Stimulated activated CD4-positive, alpha-beta T cell treated with anti-CD3 and anti-CD28 coated beads, Interleukin-12 subunit alpha, Interleukin-12 subunit beta, amount 100 ng/mL, for 24 hours (primary cell): ENCODE measurements at regions not wholly inside any gene's neighbourhood (a gene's known extent, or its start where the extent isn't known, plus 50 kb on each side); places are given as distances from the start of the nearest gene placed in this dataset.

Experiments
- DNase-seq, 2 experiments: peaks; one replicate each; pipeline ENCODE4 v3.0.0-alpha.2; 2020; ENCODE audit warnings: low read depth in 2 of 2

DNA sequence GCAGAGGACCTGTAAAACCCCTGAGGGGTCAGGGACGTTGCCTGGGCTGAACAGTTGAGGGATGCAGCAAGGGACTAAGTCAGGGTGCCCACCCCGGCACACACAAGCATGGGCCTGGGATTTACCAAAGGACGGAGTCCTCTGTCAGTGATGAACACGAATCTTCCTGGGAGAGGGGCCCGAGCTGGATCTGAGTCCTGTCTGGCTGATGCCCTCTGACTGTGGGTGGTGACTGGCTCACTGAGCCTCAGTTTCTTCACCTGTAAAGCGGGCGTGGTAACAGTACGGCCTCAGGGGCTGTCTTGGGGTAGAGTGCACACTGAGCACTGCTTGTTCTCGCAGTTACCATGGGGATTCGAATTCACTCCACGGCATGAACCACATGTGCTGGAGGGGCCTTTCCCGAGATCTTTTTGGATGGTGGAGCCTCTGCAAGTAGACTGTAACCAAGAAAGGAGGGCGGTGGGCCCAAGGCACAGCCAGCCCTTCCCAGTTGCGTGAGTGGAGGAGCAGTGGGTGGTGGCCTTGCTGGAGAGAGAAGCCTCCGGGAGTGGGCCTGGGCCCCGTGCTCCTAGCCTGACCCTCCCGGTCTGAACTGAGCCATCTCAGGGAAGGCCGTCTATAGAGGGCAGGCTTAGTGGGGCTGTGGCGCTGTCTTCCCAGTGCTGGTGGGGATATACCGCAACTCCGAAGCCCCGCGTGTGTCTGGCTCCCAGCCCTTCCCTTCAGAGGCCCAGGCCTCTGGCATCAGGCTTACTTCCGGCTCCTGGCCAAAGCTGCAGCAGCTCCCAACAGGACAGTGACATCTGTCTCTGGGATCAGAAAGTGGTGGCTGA is 130.8 kb upstream of the HS6ST1 start:
- no peak for DNase-seq

DNA sequence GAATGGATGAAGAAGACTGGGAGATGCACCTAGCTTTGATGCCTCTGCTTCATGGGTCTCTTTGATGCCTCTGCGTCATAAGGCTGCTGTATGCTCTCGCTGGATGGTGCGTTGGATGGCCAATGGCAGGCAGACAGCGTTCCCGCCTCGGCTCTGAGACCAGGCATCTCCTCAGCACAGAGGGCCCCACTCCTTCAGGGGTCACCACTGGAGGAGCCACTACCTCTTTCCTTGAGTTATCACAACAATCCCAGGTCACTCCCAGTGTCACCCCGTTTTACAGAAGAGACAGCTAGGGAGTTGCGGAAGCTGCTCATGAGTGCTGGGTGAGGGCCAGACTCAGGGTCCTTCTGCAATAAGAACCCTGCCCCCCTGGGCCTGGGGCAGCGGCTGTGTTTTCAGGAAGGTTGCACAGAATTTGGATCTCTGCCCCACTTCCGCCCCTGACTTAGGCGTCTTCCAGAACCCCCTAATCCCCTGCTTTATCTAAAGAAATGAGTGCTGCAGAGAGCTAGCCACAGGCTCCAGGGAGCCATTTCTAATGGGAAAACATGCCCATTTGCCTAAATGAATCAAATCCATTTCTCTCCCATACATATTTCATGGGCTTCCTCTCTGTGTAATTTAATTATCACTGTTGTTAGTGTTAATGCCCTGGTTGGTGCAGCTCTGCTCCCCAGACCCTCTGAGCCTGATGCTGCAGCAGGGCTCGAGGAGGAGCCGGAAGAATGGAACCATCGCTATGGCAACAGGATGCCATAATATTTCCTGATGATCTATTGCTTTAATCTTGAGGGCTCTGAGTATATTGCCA is 131.8 kb upstream of the HS6ST1 start:
- no peak for DNase-seq

DNA sequence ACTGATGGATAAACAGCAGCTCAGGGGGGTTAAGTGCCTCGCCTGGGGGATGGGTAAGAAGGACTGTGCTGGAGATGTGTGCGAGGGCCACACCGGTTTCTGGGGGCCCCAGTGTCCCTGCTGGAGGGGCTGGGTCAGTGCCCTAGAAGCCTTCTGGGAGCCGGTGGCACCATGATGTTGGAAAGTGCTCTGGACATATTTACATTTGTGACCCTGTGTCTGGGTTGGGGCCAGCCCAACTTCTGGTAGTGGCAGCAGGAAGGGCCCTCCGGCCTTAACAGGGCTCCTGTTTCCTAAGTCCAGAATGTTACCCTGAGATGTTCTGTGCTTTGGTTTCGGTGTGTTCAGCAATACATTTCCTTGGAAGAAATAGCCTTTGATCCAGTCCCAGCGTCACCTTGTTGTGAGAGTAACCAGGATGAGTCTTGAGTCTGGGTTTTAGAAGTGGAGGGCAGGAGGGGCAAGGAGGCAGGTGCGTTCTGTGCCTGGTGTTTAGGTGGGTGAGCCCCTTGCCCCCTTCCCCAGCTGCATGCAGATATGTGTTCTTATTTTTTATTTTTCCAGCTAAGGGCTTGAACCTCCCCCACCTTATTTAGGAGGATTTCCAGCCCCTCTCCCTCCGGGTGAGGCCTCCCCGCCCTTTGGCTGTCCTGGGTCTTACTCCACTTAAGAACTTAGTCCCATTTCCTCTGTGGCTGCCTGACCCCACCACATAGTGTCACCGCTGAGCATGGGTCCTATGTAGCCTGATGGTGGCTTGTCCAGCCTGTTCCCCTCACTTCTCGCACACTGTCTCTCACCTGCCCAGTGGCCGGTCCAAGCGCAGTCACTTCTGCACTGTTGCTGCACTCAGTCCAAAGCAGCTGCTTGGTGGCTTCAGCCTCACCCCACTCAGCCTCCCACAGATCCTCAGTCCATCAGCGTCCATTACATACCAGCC is 132.7 kb upstream of the HS6ST1 start:
- DNase-seq: no peak

DNA sequence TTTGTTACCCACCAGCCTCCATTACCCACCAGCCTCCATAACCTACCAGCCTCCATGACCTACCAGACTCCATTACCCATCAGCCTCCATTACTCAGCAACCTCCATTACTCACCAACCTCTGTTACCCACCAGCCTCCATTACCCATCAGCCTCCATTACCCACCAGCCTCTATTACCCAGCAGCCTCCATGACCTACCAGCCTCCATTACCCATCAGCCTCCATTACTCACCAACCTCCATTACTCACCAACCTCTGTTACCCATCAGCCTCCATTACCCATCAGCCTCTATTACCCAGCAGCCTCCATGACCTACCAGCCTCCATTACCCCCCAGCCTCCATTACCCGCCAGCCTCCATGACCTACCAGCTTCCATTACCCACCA is 133.3 kb upstream of the HS6ST1 start:
- DNase-seq: no peak

DNA sequence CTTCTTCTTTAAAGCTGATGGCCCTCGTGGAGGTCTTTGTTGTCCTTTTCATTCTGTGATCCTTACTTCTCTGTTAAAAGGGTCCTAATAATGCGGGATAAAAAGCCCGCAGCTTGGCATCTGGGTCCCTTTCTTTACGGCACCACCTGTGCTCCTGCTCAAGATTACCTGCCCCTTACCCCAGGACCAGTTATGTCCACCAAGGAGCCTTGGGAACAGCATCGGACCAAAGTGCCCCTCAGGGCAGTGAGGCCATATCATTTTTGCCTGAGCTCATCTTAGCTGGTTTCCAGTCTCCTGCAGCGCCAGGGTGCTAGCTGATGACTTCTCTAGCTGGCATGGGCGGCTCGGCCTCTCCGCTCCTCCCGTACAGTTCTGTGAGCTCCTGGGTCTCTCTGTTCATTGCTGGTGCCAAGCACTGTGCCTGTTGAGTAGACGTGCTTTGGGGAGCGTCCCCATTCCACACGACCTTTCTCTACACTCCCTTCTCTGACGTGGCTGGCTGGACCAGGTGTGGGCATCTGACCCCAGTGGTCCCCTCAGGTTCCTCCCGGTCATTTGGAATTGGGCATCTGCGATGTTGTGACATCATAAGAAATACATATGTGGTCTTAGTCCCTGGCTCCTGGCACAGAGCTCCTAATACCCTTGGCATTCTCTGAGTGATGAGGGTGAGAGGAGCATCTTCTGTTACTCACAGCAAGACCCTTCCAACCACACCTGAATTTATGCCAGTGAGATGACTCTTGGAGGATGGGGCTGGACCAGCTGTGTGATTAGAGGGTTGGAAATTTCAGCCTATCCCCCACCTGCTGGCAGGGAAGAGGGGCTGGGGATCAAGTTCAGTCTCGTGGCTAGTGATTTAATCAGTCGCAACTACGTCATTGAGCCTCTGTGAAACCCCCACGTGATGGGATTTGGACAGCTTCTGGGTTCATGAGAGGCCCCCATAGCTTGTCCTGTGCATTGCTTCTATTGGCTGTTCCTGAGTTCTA is 134.2 kb upstream of the HS6ST1 start:
- no peak for DNase-seq

DNA sequence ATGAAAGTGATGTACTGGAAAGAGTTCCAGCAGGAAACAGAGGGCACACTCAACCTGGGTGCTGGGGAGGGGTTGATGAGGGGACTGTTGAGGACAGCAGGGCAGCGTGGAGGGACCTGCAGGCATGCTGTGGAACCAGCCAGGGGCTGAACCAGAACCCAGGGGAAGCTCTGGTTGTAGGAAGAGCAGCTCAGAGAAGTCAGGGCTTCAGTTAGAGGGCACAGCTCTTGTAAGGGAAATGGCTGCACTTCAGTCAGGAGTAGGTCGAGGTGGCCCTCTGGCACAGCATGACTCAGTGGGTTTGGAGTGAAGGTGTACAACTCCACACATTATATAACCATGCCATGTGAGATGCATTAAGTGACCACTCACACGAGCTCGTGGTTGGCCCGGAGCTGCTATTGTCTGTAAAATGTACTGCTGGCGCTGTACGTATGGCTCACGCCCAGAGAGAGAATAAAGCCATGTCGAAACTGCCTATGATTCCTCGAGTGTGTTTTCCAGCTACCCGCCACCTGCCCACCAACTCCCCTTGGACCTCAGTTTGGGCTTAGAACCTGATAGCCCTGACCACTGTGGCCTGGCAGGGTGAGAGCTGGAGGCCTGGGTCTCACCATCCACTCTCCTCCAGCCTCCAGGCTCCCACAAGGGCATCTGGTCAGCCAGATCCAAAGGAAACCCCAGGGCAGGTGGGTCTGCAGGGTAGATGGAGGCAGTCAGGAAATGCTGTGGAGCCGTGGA is 136.5 kb upstream of the HS6ST1 start:
- DNase-seq: no peak

DNA sequence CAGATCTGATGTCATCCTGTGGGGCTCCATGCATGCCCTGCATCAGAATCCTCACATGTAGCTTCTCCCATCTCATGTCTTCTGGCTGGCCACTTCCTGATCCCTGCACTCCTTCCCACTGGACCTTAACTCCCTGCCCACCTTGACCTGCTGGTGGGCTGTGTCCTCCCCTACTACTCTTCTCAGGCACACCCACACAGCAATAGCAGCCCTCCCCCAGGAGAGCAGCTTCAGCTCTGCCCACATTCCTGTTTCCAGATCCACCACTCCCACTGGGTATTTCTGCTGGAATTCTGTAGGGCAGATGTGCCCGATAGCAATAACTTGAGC is 137.0 kb upstream of the HS6ST1 start:
- DNase-seq: no peak

DNA sequence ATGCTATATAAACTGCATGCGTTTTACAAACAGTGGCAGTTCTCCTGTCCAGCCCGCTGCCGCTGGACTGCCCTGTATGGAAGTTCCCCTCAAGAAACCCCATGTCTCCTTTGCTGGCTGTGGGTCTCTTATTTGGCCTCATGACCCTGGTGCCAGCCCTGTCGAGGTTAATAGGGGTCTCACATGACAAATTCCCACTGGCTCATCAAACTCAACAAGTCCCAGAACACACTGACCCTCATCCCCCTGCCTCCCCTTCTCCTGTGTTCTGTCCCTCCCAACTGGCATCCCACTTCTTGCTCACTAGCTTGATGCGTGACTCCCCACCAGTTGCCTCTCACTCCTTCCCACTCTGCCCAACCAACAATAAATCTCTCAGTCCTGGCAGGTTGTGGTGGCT is 137.6 kb upstream of the HS6ST1 start:
- no peak for DNase-seq

DNA sequence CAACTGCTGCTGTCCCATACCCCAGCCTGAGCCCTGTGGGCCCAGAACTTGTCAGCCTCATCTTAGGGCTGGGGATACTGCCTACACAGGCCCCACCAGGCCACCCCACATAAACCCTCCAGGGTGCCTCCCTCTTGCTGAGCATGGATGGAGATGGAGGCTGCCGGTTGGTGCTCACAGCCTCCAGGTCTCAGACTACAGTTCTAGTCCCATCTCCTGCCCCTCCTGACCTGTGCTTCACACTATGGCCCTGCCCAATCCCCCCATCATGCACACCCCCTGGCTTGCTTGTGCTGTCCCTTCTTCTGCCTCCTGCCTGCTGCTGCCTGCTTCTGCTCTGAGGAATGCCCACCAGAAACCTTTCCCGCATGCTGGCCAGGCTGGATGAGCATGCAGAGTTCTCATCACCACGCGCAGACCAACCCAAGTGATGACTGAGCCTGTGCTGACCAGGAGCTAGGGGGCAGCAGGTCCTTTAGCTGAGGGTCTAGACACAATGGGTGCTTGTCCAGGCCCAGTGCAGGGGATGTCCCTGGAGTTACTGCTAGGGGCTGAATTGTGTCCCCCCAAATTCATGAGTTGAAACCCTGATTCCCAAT is 138.4 kb upstream of the HS6ST1 start:
- DNase-seq: no peak

DNA sequence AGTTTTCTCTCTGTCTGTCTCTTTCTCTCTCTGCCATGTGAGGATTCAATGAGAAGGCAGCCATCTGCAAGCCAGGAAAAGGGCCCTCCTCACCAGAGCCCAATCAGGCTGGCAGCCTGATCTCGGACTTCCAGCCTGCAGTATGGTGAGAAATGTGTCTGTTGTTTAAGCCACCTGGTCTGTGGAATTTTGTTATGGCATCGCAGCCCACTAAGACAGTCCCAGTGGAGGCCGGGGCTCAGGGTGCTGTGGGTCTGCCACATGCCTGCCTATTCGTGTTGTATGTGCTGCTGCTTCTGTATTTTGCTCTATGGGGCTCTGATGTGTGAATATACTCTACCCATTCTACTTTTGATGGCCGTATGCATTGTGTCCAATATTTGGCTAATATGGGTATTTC is 139.0 kb upstream of the HS6ST1 start:
- DNase-seq: no peak

DNA sequence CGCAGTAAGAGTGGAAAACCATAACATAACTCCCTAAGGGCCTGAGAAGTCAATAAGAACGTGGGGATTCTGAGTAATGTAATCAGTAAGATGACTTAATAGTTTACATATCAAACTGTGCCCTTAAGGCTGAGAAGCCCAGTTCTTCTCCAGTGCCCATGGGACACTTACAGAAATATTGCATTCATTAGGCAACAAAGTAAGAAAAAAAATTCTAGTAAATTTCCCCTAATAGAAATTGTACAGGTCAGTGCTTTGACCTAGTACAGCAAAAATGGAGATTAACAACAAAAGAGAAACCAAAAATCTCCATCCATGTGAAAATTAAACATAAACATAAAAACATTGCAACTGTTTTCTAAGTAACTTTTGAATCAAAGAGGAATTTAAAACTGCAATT is 139.8 kb upstream of the HS6ST1 start:
- DNase-seq: no peak

DNA sequence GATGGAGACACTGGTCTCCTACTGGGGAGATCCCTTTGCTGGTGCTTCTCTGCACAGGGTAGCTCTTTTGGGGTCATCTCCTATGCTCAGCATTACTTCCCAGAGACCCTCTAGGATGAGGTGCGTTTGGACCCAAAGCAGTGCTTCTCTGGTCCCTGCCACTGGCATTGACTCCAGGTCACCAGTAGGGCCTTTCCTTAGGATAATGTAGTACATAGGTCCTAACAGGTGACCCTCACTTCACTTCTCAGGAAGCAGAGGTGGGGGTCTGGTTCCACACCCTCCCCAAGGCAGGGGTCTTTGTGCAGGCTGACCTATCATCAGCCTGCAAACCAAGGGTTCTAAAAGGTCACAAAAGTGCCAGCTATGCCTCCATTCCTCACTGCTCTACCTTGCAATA is 145.8 kb upstream of the HS6ST1 start:
- no peak for DNase-seq

DNA sequence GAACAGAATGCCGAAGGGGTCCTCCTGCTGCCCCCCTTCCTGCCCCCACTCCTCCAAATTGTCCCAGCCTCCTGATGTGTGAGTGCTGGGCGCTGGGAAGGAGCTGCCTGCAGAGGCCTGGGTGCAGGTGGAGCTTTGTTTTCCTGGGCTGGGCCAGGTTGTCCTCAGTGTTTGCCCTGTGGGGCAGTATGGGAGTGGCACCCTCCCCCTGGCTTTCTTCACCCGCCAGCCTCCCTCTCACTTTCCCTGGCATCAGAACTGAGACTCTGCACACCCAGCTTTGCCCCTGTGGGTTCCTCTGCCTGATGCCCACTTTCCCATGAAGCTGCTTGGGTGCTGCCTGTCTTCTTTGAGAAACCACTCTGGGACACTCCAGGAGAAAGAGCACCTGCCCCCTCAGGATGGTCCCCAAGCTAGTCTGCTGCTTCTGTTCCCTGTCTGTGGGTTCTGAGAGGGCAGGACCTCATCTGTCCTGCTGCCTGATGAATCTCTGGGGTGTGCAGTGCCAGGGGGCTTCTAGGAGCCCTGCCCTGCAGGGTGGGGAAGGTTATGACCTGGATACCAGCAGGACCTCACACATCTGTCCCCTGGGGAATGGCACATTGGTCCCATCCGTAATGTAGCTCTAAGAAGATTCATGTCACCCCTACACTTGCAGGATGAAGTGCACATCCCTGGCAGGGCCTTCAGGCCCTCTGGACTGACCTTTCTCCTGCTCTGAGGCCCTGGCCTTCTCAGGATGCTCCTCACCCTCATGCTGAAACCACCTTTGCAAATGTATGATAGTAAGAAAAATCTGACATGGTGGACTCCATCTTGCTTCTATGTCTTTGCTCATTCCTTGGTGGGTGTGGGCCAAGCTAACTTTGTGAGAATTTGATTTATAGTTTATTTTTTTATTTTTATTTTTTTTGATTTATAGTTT is 146.8 kb upstream of the HS6ST1 start:
- DNase-seq: no peak

DNA sequence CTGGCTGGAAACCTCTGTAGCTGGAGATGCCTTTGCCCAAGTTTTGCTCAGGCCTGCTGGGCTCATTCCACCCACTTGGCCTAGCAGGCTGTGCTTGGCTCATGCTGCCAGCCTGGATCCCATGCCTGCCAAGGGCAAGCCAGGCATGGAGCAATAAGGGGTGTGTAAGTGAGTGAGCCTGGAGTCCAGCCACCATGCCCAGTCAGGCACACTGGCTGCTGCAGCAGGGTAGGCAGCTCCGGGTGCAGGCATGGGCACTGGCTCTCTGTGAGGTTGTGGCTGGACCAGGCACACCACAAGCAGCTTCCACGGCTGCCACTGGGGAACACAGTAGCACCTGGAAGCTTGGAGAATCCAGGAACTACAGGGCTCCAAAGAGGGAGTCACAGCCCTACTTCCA is 147.7 kb upstream of the HS6ST1 start:
- DNase-seq: no peak

DNA sequence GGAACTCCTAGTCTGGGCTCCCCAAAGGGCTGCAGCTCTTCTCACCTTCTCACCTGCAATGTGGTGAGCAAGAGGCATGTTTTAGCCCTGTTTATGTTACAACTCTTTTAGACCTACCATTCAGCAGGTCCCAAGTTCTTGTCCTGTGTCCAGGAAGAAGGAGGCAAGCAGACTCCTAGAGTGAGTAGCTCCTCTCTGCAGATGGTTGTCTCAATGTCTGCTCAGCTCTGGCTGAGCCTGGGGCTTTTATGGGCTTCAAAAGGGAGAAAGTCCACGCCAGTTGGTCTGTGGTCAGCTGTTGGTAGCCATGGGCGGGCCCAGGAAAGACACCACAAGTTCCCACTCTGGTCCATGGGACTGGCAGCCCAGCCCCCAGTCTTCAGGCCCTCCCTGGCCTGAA is 148.1 kb upstream of the HS6ST1 start:
- no peak for DNase-seq

DNA sequence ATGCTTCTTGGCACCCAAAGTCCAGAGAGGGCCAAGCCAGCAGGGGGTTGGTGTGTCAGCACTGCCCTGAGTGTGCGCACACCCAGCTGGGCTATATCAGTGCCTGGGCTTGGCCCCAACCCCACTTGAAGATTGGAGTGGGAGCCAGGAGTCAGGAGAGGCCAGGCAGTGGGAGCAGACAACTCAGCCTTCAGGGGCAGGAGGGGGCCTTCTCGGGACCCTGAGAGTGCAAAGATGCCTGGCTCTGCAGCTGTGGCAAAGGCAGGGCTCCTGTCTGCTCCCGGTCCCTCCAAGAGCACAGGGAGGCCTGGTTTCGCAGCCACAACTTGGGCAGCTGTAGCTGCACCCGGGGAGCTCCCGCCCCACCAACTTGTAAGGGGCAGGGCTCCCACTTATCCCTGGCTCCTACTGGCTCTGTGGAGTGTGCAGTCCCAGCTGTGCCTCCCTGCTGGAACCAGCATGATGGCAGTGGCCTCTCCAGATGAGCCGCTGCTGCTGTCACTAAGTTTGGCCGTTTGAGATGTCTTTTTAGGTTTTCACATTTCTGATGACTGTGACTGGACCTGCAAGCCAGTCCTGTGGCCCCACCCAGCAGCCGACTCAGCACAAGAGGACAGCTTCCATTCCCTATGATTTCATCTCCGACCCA is 148.8 kb upstream of the HS6ST1 start:
- no peak for DNase-seq

DNA sequence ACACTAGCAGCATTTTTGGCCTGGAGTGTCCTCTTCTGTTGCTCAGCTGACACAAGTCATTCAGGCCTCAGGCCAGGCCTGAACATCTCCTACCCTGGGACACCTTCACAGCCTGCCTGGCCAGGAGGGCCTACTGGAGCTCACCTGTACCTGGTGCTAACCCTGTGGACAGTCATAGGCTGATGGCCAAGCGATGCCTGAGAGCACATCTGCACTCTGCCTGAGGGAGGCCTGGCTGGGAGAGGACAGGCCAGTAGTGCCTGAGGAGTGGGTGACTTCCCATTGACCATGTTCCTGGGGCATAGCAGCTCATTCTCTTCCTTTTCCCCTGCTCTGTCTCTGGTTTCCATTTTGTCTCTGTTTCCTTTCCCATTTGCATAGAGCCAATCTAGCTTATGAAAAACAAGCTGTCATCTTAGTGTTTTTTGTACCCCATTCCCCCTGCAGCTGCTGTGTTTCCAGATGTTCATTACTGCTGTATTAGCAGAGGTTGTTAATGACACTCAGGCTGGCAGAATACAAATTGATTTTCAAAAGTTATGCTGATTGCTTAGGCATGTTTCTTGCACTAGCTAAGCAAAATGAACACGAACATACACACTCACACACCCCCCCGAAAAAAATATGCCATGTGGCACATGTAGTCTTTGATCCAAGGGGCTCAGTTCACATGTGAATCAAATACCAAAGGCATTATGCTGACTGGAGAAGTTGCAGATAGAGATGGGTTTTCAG is 149.7 kb upstream of the HS6ST1 start:
- no peak for DNase-seq

DNA sequence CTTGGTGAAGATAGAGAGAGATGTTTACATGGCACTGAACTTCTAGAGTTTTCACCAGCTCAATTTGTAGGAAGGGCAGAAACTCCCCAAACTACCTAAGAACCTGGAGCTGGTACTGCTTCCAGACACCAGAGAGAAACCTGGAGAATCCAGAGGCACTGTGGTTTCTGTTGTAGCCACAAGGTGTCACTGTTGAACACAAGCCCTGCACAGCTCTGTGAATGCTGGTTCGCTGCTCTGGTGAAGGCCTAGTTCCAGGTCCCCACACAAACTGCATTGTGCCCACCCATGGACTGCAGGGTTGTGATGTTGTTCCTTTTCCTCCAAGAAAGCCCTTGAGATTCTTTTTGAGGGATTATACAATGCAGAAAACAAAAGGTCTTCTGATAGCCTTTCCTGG is 150.5 kb upstream of the HS6ST1 start:
- DNase-seq: no peak
